OCI-LY7 (cell line): ENCODE measurements at regions not wholly inside any gene's neighbourhood (a gene's known extent, or its start where the extent isn't known, plus 50 kb on each side); places are given as distances from the start of the nearest gene placed in this dataset.

Experiments
- BruUV-seq: library from RNA; stranded (reverse); fragments of 400-500 nt; replicated peaks from 2 replicates; lab custom pipeline; 2021; lab: Mats Ljungman, UMichigan
- CTCF ChIA-PET: fragments of 300-600 bp; sonication (Branson Sonifier 250); formaldehyde crosslinking; loops from one replicate; lab custom pipeline; 2022; ENCODE audit warnings: antibody characterized with exemption; ENCODE audit not compliant: unreplicated experiment; lab: Charles Lee
- POLR2A ChIA-PET: fragments of 300-600 bp; sonication (Branson Sonifier 250); formaldehyde crosslinking; loops from one replicate; lab custom pipeline; 2022; ENCODE audit warnings: antibody characterized with exemption; lab: Charles Lee
- DNase-seq: peaks from one replicate; pipeline ENCODE4 v3.0.0-alpha.2; 2015; ENCODE audit warnings: low spot score
- H2AFZ ChIP-seq: fragments of 200-600 bp; sonication (generic), shearing (Covaris generic); 2 replicates; pipeline ENCODE4 v1.6.1; 2014; ENCODE audit warnings: mild to moderate bottlenecking, antibody characterized with exemption, low read length, moderate library complexity
- H3K27ac ChIP-seq: fragments of 200-600 bp; sonication (generic); 2 replicates; pipeline ENCODE4 v1.5.1; 2014; ENCODE audit warnings: mixed run types, low read depth, mild to moderate bottlenecking, moderate library complexity, low read length, inconsistent platforms; ENCODE audit not compliant: poor library complexity, severe bottlenecking
- H3K36me3 ChIP-seq: fragments of 200-600 bp; sonication (generic); 2 replicates; pipeline ENCODE4 v1.6.1; 2014; ENCODE audit warnings: mild to moderate bottlenecking, antibody characterized with exemption, low read length, moderate library complexity, mixed read lengths; ENCODE audit not compliant: insufficient read depth
- H3K4me1 ChIP-seq: fragments of 200-600 bp; sonication (generic); 2 replicates; pipeline ENCODE4 v1.5.1; 2014; ENCODE audit warnings: mild to moderate bottlenecking, low read length; ENCODE audit not compliant: insufficient read depth, poor library complexity, severe bottlenecking
- H3K4me2 ChIP-seq: fragments of 200-600 bp; sonication (generic); 2 replicates; pipeline ENCODE4 v1.6.1; 2014; ENCODE audit warnings: mild to moderate bottlenecking, low read length
- H3K4me3 ChIP-seq: fragments of 200-600 bp; sonication (generic); 2 replicates; pipeline ENCODE4 v1.5.1; 2014; ENCODE audit warnings: mild to moderate bottlenecking, low read depth, low read length; ENCODE audit not compliant: poor library complexity, severe bottlenecking
- H3K79me2 ChIP-seq: fragments of 200-600 bp; sonication (generic); 2 replicates; pipeline ENCODE4 v1.6.1; 2016; ENCODE audit warnings: low read depth, mild to moderate bottlenecking, low read length, moderate library complexity, mixed read lengths; ENCODE audit not compliant: insufficient read depth
- H3K9me2 ChIP-seq: fragments of 200-600 bp; sonication (generic); 2 replicates; pipeline ENCODE4 v1.6.1; 2016; ENCODE audit warnings: mild to moderate bottlenecking, low read length, mixed read lengths; ENCODE audit not compliant: insufficient read depth
- H3K9me3 ChIP-seq: fragments of 200-600 bp; sonication (generic); 2 replicates; pipeline ENCODE4 v1.6.1; 2014; ENCODE audit warnings: mild to moderate bottlenecking, mixed run types, low read length, mixed read lengths
- H4K20me1 ChIP-seq: fragments of 200-600 bp; sonication (generic); 2 replicates; pipeline ENCODE4 v1.6.1; 2014; ENCODE audit warnings: mild to moderate bottlenecking, antibody characterized with exemption, low read length, moderate library complexity, mixed read lengths; ENCODE audit not compliant: insufficient read depth
- EZH2phosphoT487 ChIP-seq: fragments of 200-600 bp; sonication (generic); IDR thresholded peaks from 2 replicates; pipeline ENCODE4 v1.6.1; 2018; ENCODE audit warnings: low read depth, borderline replicate concordance, mild to moderate bottlenecking, mixed run types, antibody characterized with exemption, low read length, moderate library complexity, mixed read lengths
- intact Hi-C: fragments of 100-400 bp; cut with micrococcal nuclease; formaldehyde crosslinking; loops from one replicate; pipeline ENCODE4 v1.10.0; 2022; ENCODE audit not compliant: unreplicated experiment
- TF ChIP-seq, protein P1 (sequence below): fragments of 200-600 bp; sonication (generic); conservative IDR thresholded peaks from 2 replicates; pipeline ENCODE4 v1.5.1; 2014; ENCODE audit warnings: mild to moderate bottlenecking, antibody characterized with exemption, low read length, moderate library complexity, mixed read lengths

DNA sequence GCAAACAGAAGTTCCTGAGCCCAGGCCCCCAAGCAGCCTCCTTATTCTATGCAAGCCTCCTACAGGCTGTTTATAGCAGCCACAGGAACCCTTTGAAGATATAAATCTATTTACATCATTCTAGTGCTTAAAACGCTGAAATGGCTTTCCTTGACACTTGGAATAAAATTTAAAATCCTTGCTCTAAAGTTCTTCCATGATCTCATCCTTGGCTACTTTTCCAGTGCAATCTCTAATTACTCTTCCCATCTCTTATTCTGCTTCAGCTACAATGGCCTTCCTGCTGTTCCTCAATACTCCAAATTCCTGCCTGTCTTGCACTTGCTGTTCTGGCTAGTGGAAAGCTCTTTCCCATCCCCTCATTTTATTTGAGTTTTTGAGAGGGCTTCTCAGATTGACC, 634.2 kb upstream of the NR3C2 start:
- no peak overlapping the region for H3K4me3 ChIP-seq
- ChIA-PET POLR2A (no interaction called here), CTCF (no interaction called here)
- no peaks in the 10 kb centered on the region for H3K9me3 ChIP-seq
- H3K36me3 ChIP-seq, result no peaks in the 10 kb centered on the region
- TF ChIP-seq, protein P1, sequence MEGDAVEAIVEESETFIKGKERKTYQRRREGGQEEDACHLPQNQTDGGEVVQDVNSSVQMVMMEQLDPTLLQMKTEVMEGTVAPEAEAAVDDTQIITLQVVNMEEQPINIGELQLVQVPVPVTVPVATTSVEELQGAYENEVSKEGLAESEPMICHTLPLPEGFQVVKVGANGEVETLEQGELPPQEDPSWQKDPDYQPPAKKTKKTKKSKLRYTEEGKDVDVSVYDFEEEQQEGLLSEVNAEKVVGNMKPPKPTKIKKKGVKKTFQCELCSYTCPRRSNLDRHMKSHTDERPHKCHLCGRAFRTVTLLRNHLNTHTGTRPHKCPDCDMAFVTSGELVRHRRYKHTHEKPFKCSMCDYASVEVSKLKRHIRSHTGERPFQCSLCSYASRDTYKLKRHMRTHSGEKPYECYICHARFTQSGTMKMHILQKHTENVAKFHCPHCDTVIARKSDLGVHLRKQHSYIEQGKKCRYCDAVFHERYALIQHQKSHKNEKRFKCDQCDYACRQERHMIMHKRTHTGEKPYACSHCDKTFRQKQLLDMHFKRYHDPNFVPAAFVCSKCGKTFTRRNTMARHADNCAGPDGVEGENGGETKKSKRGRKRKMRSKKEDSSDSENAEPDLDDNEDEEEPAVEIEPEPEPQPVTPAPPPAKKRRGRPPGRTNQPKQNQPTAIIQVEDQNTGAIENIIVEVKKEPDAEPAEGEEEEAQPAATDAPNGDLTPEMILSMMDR, result no peak
- no peak for TF ChIP-seq EZH2phosphoT487
- no peaks in the 10 kb centered on the region for H3K9me2 ChIP-seq
- no peak overlapping the region for H2AFZ ChIP-seq
- no peaks in the 10 kb centered on the region for H4K20me1 ChIP-seq
- H3K4me1 ChIP-seq, result no peaks in the 10 kb centered on the region
- DNase-seq, result no peak
- no peak overlapping the region for H3K27ac ChIP-seq
- no TSS peak for BruUV-seq
- H3K4me2 ChIP-seq, result no peak overlapping the region
- intact Hi-C loops, result no loop called here
- H3K79me2 ChIP-seq, result no peaks in the 10 kb centered on the region

GRCh38 chr4:149072384-149072783, 630.2 kb upstream of the NR3C2 start:
- H3K4me3 ChIP-seq, result no peak overlapping the region
- H3K9me3 ChIP-seq, result no peaks in the 10 kb centered on the region
- H4K20me1 ChIP-seq, result no peaks in the 10 kb centered on the region
- no peaks in the 10 kb centered on the region for H3K4me1 ChIP-seq
- no peaks in the 10 kb centered on the region for H3K79me2 ChIP-seq
- no peaks in the 10 kb centered on the region for H3K36me3 ChIP-seq
- CTCF ChIA-PET, result no interaction called here
- no TSS peak for BruUV-seq
- POLR2A ChIA-PET, result no interaction called here
- intact Hi-C loops, result no loop called here
- H2AFZ ChIP-seq, result no peak overlapping the region
- H3K27ac ChIP-seq, result no peak overlapping the region
- no peak for DNase-seq
- TF ChIP-seq, protein P1, result no peak
- TF ChIP-seq EZH2phosphoT487, result no peak
- no peak overlapping the region for H3K4me2 ChIP-seq
- no peaks in the 10 kb centered on the region for H3K9me2 ChIP-seq

DNA sequence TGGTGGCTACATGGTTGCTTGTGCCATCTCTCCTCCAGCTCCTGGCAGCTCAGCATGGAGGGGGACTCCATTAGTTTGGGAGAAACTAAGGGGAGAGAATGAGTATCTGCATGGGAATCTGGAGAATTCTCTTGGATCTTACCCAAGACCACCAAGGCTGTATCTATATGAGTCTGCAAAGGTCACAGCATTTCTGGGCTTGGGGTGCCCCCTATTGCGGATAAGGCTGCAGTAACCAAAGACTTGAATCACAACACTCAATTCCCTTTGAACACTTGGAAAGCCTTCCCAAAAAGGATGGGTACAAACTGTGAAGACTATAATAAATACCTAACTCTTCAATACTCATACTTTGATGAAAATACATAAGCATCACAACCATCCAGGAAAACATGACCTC, 623.5 kb upstream of the NR3C2 start:
- DNase-seq, result peak; percentile 26
- Histone ChIP-seq H3K4me2 (no peak overlapping the region), H2AFZ (no peak overlapping the region), H3K27ac (no peak overlapping the region), H3K9me3 (no peaks in the 10 kb centered on the region), H3K79me2 (no peaks in the 10 kb centered on the region), H3K36me3 (no peaks in the 10 kb centered on the region), H3K9me2 (no peaks in the 10 kb centered on the region), H4K20me1 (no peaks in the 10 kb centered on the region), H3K4me3 (no peak overlapping the region), H3K4me1 (no peaks in the 10 kb centered on the region)
- POLR2A ChIA-PET, result no interaction called here
- BruUV-seq, result no TSS peak
- TF ChIP-seq, protein P1, result peak; percentile 69
- no peak for TF ChIP-seq EZH2phosphoT487
- CTCF ChIA-PET, result no interaction called here
- intact Hi-C loops, result no loop called here
